Renal cortical epithelial cell (primary cell): ENCODE measurements at regions not wholly inside any gene's neighbourhood (a gene's known extent, or its start where the extent isn't known, plus 50 kb on each side); places are given as distances from the start of the nearest gene placed in this dataset.

Source experiments
- DNase-seq: peaks from one replicate; pipeline ENCODE4 v3.0.0-alpha.2; 2011; ENCODE audit warnings: low read depth

- DNase-seq, result no peak
Measured at GRCh38 chr18:45487581-45487980, 127.7 kb upstream of the SLC14A2 start.

GRCh38 chr18:45488645-45489044 lies 126.6 kb upstream of the SLC14A2 start:
- DNase-seq, result no peak

GRCh38 chr18:45493830-45494229 lies 121.4 kb upstream of the SLC14A2 start:
- no peak for DNase-seq

- DNase-seq, result no peak
Measured at GRCh38 chr18:45494811-45495210, 120.5 kb upstream of the SLC14A2 start.

- DNase-seq, result no peak
Measured at GRCh38 chr18:45496741-45497140, 118.5 kb upstream of the SLC14A2 start.

- DNase-seq, result no peak
Measured at GRCh38 chr18:45497595-45498286, 117.5 kb upstream of the SLC14A2 start.

GRCh38 chr18:45498287-45498658 lies 117.0 kb upstream of the SLC14A2 start:
- no peak for DNase-seq

GRCh38 chr18:45503990-45504389 lies 111.3 kb upstream of the SLC14A2 start:
- no peak for DNase-seq

- DNase-seq, result no peak
Measured at GRCh38 chr18:45505497-45506206, 109.6 kb upstream of the SLC14A2 start.

GRCh38 chr18:45506951-45507350 lies 108.3 kb upstream of the SLC14A2 start:
- no peak for DNase-seq

GRCh38 chr18:45509535-45509934 lies 105.7 kb upstream of the SLC14A2 start:
- DNase-seq, result no peak

GRCh38 chr18:45510656-45511055 lies 104.6 kb upstream of the SLC14A2 start:
- no peak for DNase-seq

- no peak for DNase-seq
Measured at GRCh38 chr18:45512363-45512953, 102.8 kb upstream of the SLC14A2 start.

- DNase-seq, result peak; percentile 43
Measured at GRCh38 chr18:45517181-45517741, 98.0 kb upstream of the SLC14A2 start.

- no peak for DNase-seq
Measured at GRCh38 chr18:45518311-45519155, 96.7 kb upstream of the SLC14A2 start.

GRCh38 chr18:45519411-45520280 lies 95.6 kb upstream of the SLC14A2 start:
- DNase-seq, result no peak

- DNase-seq, result peak; percentile 37
Measured at GRCh38 chr18:45521136-45521535, 94.1 kb upstream of the SLC14A2 start.

- peak; percentile 59 for DNase-seq
Measured at GRCh38 chr18:45521777-45522176, 93.5 kb upstream of the SLC14A2 start.

- no peak for DNase-seq
Measured at GRCh38 chr18:45522371-45522770, 92.9 kb upstream of the SLC14A2 start.

- DNase-seq, result no peak
Measured at GRCh38 chr18:45525301-45525700, 90.0 kb upstream of the SLC14A2 start.
